CD4-positive, alpha-beta T cell treated with Interleukin-1 beta for 1 hour (primary cell): ENCODE measurements at regions not wholly inside any gene's neighbourhood (a gene's known extent, or its start where the extent isn't known, plus 50 kb on each side); places are given as distances from the start of the nearest gene placed in this dataset.
"Not testable (repeated sequence)": the region's sequence is repeated elsewhere in the genome, so short reads cannot be mapped to it uniquely, and the experiment has no call there.

Experiments
- DNase-seq, 2 donors: peaks; one replicate each; pipeline ENCODE4 v3.0.0-alpha.2; 2020 to 2022

DNA sequence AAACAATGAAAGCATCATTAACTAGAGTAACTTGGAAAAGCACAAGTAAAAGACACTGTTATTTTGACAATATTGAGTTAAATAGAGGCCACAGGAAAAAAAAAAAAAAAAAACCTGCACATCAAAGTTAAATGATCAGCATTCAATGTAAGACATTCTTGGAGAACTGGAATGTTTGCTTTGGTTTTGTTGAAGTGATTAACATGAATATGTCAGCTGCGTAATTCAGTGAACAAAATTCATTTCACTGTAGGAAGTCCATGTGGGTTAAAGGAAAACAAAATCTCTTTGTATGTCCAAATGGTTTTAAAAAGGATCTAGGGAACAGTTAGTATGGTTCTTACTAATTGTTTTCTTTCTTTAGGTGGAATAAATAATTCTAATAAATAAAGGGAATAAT is 252.8 kb upstream of the CNTN6 start:
- DNase-seq = no peak

GRCh38 chr3:851098-851790 is 241.6 kb upstream of the CNTN6 start:
- DNase-seq = no peak

DNA sequence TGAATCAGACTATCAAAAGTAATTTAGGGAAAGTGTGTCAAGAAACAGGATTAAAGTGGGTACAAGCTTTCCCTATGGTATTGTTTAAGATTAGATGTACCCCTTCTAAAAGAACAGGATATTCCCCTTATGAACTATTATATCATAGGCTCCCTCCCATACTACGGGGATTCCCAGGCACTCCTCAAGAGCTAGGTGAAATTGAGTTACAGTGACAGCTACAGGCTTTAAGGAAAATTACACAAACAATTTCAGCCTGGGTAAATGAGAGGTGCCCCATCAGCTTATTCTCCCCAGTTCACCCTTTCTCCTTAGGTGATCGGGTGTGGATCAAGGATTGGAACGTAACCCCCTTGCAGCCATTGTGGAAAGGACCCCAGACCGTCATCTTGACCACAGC is 240.8 kb upstream of the CNTN6 start:
- no peak for DNase-seq

DNA sequence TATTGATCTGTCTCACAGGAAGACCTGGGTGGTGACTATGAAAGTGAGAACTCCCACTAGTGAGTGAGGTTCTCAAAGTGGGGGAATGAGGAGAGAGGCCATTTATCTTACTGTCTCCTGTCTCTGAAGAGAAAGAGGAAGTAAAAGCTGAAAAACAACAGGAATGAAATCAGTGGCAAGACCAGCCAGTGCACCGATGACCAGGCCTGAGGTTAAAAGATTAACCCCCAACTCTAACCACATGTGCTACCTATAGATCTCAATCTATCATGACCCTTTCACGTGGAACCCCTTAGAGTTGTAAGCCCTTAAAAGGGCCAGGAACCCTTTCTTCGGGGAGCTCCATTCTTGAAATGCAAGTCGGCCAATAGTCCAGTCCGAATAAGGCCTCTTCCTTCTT is 239.3 kb upstream of the CNTN6 start:
- no peak for DNase-seq

DNA sequence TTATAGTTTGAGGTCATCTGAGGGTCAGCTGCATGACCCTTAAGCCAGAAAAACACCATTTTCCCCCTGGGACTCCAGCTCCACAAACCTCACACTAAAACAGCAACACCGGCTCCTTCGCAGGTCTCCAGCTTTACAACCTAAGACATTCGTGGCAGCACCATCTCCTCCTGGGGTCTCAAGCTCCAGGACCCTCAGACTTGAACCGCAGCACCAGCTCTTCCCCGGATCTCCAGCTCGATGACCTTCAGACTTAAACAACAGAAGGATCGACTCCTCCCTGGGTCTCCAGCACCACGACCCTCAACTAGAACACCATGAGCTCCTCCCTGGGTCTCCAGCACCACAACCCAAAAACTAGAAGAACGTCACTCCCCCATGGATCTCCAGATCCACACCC is 233.7 kb upstream of the CNTN6 start:
- DNase-seq = no peak

DNA sequence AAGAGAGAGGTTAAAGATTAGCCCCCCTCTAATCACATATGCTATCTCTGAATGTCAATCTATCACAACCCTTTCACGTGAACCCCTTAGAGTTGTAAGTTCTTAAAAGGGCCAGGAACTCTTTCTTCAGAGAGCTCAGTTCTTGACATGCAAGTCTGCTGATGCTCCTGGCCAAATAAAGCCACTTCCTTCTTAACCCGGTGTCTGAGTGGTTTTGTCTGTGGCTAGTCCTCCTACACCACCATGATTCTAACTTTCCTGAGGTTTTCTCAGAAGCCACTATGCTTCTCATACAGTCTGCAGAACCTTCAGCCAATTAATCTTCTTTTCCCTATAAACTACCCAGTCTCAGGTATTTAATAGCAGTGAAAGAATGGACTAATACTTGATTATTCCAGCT is 231.1 kb upstream of the CNTN6 start:
- DNase-seq = no peak

- DNase-seq = no peak
Observed at GRCh38 chr3:869269-869668, 223.6 kb upstream of the CNTN6 start.

GRCh38 chr3:869734-870133 is 223.1 kb upstream of the CNTN6 start:
- DNase-seq = no peak

DNA sequence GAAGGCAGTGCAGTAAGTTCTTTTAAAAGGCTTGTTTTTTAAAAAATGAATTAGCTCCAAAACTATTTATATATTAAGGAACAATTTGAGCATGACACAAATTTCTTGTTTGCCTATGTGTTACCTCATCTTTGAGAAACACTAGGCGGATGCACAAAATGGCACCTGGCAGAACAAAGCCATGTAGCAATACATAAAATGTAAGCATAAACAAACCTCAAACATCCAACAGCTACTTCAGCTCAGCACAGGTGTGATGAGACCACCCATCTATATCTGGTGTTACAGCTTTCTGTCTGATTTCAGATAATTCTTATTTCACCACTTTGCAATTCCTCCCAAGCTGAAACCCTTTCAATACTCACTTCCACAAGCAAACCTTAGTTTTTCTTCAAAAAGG is 221.2 kb upstream of the CNTN6 start:
- DNase-seq = no peak

GRCh38 chr3:877001-877400 is 215.8 kb upstream of the CNTN6 start:
- DNase-seq = no peak

DNA sequence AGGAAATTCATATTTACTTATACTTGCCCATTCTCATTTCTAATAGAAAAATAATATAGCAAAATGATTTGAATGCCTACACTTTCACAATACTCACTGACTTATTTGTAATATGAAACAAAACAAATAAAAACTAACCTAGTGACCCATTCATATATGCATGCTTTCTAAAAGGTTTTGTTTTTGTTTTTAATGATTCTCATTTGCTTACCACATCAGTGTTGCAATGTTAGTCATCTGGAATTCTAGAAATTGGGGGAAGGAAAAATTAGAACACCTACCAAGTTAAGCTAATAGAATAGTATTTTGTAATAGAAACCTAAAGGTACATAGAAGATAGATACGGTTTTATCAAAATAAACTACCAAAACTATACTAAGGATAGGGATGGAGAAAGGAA is 214.1 kb upstream of the CNTN6 start:
- no peak for DNase-seq

DNA sequence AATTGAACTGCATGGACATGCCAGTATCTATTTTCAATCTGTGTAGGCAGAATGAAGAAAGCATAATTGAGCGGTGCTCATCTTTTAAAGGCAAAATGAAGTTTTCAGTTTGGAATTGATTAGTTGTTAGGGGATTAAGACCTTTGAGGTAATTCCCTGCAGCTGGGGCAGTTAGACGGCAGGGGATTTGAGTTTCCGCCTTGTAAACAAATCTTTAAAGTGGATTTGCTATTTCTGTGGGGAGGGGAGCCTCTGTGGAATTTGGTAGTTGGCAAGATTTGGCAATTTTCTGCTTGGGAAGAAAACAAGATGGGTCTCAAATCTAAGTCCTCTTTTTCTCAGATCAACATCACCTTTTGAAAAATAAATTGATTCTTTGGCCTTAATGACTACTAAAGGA is 212.5 kb upstream of the CNTN6 start:
- no peak for DNase-seq

GRCh38 chr3:882533-882932 is 210.3 kb upstream of the CNTN6 start:
- no peak for DNase-seq

DNA sequence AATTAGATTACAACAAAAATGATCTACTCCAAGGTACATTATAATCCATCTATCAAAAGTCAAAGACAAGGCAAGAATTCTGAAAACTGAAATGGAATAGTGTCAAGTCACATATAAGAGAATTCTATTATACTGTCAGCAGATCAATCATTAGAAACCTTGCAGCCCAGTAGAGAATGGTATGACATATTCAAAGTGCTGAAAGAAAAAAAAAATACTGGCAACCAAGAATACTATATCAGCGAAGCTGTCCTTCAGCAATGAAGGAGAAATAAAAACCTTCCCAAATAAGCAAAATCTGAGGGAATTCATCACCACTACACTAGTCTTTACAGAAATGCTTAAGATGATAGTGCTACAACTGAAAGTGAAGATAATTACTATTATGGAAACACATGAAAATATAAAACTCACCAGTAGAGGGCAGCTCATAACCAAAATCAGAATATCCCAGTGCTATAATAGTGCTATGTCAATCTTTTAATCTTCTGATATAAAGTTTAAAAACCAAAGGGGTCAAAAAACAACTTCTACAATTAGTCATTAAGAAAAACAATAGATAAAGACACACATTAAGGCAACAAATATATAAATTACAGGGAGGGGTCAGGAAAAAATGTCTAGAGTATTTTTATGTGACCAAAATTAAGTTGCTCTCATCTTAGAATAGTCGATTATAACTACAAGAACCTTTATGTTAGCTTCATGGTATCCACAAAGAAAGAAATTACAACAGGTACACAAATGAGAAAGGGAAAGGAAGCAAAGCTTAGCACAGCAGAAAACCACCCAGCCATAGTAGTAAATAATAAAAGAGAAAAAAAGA is 190.7 kb upstream of the CNTN6 start:
- no peak for DNase-seq

- DNase-seq = no peak
Observed at GRCh38 chr3:905217-905616, 187.6 kb upstream of the CNTN6 start.

GRCh38 chr3:906739-907138 is 186.1 kb upstream of the CNTN6 start:
- no peak for DNase-seq

GRCh38 chr3:908839-909238 is 184.0 kb upstream of the CNTN6 start:
- DNase-seq = no peak

GRCh38 chr3:912717-913116 is 180.1 kb upstream of the CNTN6 start:
- not testable (repeated sequence) for DNase-seq

GRCh38 chr3:923161-923910 is 169.5 kb upstream of the CNTN6 start:
- no peak for DNase-seq

- no peak for DNase-seq
Observed at GRCh38 chr3:930866-931265, 162.0 kb upstream of the CNTN6 start.

GRCh38 chr3:933326-933725 is 159.5 kb upstream of the CNTN6 start:
- DNase-seq = no peak

GRCh38 chr3:944786-945185 is 148.0 kb upstream of the CNTN6 start:
- DNase-seq = no peak

GRCh38 chr3:945738-946137 is 147.1 kb upstream of the CNTN6 start:
- no peak for DNase-seq

GRCh38 chr3:952906-953305 is 139.9 kb upstream of the CNTN6 start:
- no peak for DNase-seq
